H1 (cell line): ENCODE measurements at regions not wholly inside any gene's neighbourhood (a gene's known extent, or its start where the extent isn't known, plus 50 kb on each side); places are given as distances from the start of the nearest gene placed in this dataset.

Source experiments
- CTCF ChIP-seq, 3 experiments: IDR thresholded peaks; 1 replicate in 2 of 3; 2 replicates in 1 of 3; pipeline versions ENCODE4 v1.5.1 to v1.6.1; 2011; ENCODE audit warnings: low read length in 3 of 3, mild to moderate bottlenecking in 3 of 3, inconsistent platforms in 2 of 3, low read depth in 1 of 3, moderate library complexity in 1 of 3; ENCODE audit not compliant: insufficient read depth in 1 of 3; ENCODE audit errors: control extremely low read depth in 1 of 3
- JUND ChIP-seq: IDR thresholded peaks from 2 replicates; pipeline ENCODE4 v1.6.1; 2011; ENCODE audit warnings: mild to moderate bottlenecking, improper control_type of control experiment, low read length
- MAFK ChIP-seq: IDR thresholded peaks from 2 replicates; pipeline ENCODE4 v1.6.1; 2012; ENCODE audit warnings: low read depth, mild to moderate bottlenecking, improper control_type of control experiment, low read length
- POLR2A ChIP-seq, 2 experiments: IDR thresholded peaks; 1 replicate in 1 of 2; 2 replicates in 1 of 2; pipeline ENCODE4 v1.6.1; 2011; ENCODE audit warnings: low read depth in 2 of 2, low read length in 2 of 2, mild to moderate bottlenecking in 2 of 2; ENCODE audit errors: control extremely low read depth in 1 of 2
- POLR2AphosphoS5 ChIP-seq: IDR thresholded peaks from 2 replicates; pipeline ENCODE4 v1.6.1; 2011; ENCODE audit warnings: low read depth, low read length
- SIN3A ChIP-seq, 2 experiments: IDR thresholded peaks in 1 of 2; conservative IDR thresholded peaks in 1 of 2; 2 replicates each; pipeline ENCODE4 v1.6.1; 2011 to 2012; ENCODE audit warnings: low read length in 2 of 2, improper control_type of control experiment in 1 of 2, low read depth in 1 of 2, mild to moderate bottlenecking in 1 of 2
- TAF1 ChIP-seq: IDR thresholded peaks from 2 replicates; pipeline ENCODE4 v1.6.1; 2011; ENCODE audit warnings: mild to moderate bottlenecking, low read depth, low read length

GRCh38 chr13:90867336-90867683 lies 480.2 kb upstream of the MIR17HG start:
- no peak for TF ChIP-seq POLR2AphosphoS5
- no peak for TF ChIP-seq MAFK
- TF ChIP-seq POLR2A (IDR thresholded peaks at IDR 0.05; ENCODE audit: control extremely low read depth in 1 of 2, low read depth in 2 of 2, low read length in 2 of 2): no peak
- peak; percentile 53 to 80 (median 67) for TF ChIP-seq CTCF (IDR thresholded peaks at IDR 0.05; ENCODE audit: control extremely low read depth in 1 of 3, insufficient read depth in 1 of 3, low read depth in 1 of 3, low read length in 3 of 3)
- 0 out of 2 replicates have a peak, but pooled peaks have one; percentile 16 for TF ChIP-seq JUND
- TF ChIP-seq TAF1: no peak
- TF ChIP-seq SIN3A (conservative IDR thresholded peaks at IDR 0.05 in 1 of 2, IDR thresholded peaks at IDR 0.05 in 1 of 2; ENCODE audit: low read depth in 1 of 2, low read length in 2 of 2): no peak
